Epithelial cell of proximal tubule (primary cell): ENCODE measurements at regions not wholly inside any gene's neighbourhood (a gene's known extent, or its start where the extent isn't known, plus 50 kb on each side); places are given as distances from the start of the nearest gene placed in this dataset.

Experiments used
- DNase-seq: peaks from one replicate; pipeline ENCODE4 v3.0.0-alpha.2; 2011; ENCODE audit warnings: low read depth
- H3K4me3 ChIP-seq: 2 replicates; pipeline ENCODE4 v1.5.1; 2011; ENCODE audit warnings: low read depth, mild to moderate bottlenecking, low read length
- TF ChIP-seq, protein P1 (sequence below): conservative IDR thresholded peaks from 2 replicates; pipeline ENCODE4 v1.5.1; 2012; ENCODE audit warnings: low read depth, mild to moderate bottlenecking, low read length

- TF ChIP-seq, protein P1, sequence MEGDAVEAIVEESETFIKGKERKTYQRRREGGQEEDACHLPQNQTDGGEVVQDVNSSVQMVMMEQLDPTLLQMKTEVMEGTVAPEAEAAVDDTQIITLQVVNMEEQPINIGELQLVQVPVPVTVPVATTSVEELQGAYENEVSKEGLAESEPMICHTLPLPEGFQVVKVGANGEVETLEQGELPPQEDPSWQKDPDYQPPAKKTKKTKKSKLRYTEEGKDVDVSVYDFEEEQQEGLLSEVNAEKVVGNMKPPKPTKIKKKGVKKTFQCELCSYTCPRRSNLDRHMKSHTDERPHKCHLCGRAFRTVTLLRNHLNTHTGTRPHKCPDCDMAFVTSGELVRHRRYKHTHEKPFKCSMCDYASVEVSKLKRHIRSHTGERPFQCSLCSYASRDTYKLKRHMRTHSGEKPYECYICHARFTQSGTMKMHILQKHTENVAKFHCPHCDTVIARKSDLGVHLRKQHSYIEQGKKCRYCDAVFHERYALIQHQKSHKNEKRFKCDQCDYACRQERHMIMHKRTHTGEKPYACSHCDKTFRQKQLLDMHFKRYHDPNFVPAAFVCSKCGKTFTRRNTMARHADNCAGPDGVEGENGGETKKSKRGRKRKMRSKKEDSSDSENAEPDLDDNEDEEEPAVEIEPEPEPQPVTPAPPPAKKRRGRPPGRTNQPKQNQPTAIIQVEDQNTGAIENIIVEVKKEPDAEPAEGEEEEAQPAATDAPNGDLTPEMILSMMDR, result peak; percentile 93
- H3K4me3 ChIP-seq, result no peak overlapping the region
- DNase-seq, result no peak
Observed at GRCh38 chr14:65222440-65222858, 120.1 kb upstream of the MAX start.

DNA sequence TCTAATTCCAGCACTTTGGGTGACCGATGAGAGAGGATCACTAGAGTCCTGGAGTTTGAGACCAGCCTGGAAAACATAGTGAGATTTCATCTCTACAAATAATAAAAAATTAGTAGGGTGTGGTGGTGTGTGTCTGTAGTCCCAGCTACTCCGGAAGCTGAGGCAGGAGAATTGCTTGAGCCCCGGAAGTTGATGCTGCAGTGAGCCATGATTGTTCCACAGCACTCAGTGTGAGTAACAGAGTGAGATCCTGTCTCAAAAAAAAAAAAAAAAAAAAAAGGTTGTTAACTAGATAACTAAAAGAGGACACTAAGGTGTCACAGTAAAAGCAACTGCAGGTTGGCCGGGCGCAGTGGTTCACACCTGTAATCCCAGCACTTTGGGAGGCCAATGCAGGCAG is 121.3 kb upstream of the MAX start:
- no peak for DNase-seq
- H3K4me3 ChIP-seq, result no peak overlapping the region
- TF ChIP-seq, protein P1, result no peak

DNA sequence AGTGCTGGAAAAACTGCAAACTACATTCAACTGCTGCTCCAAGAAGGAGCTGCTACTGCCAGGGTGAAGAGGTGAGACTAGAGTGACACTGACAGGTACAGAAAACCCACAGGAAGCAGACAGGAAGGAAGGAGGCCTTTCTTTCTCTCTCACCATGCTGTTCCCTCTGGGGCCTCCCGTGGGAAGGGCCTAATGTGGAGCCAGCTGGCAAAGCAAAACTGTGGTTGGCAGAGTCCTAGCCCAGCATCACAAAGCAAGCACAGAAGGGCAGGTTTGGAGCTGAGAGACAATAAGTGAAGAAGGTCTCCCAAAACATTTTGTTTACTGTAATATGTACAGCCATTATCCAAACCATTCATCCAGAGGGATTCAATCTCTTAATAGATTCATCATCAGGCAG is 122.5 kb upstream of the MAX start:
- no peak overlapping the region for H3K4me3 ChIP-seq
- no peak for DNase-seq
- TF ChIP-seq, protein P1, result no peak

DNA sequence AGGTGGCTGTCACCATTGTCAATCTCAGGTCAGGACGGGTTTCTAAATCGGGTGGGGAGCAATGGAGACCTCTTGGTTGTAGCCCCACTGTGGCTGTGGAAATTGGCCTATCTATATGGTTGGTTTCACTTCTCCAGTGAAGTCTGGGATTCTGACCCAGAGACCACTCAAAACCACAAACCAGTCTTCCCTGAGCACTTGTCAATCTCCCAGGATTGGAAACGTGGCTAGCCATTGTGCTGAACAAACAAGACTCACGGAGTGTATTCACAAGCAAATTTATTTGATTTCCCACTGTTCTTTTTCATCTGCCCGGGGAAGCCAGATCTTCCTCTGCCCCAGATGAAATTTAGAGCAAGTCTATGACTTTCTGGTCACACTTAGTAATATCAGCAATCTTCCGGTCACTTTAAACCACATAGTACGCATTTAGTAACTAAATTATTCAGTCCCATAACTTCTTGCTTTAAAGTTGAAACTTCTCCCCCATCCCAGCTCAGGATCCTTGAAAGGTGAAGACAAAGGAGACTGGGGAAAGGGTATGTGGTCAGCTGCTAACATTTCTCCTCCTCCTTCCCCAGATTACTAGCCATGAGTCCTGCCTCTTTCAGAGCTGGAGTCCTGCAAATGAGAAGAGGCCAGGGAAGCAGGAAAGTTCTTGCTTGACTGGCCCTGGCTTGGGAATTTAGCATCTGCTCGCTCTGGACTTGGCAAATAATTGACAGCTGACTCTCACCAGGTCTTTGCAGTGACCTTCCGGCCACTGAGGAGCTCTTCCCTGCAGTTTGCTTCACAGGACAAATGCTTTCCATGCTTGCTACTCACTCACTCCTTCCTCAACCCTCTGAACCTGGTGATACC is 123.2 kb upstream of the MAX start:
- peak; percentile 89 for DNase-seq
- TF ChIP-seq, protein P1, result no peak
- no peak overlapping the region for H3K4me3 ChIP-seq

DNA sequence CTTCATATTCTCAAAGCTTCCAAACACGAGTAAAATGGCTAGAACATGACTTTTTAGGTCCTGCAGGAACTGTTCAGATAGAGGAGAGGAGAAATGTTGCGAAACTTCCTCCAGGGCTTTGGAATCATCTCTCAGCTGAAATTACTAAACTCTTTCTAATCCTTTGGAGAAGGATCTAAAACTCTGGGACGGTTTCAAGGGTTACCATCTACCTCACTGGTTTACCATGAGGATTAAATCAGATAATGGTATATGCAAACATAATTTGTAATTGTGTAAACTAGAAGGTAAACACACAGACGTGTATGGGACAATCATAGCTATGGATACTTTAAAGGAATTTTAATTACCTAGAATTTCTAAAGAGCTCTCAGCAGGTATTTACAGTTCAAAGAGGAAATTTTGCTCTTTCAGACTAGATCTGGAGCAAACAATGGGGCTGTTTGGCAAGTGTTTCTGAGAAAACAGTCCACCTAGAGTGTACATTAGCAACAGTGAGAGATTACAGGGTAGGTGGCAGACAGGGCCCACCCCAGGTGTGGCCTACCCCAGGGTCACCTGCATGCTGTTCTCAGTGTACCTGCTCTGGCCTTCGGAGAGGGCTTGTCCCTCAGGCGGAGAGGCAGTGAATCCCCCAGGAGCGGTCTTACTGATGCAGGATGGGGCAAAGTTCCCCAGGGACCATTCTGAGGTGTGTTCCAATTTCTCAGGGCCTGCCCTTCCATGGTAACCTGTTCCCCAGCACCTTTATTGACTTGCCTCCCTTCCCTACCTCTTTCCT is 124.7 kb upstream of the MAX start:
- TF ChIP-seq, protein P1, result no peak
- no peak for DNase-seq
- no peak overlapping the region for H3K4me3 ChIP-seq

DNA sequence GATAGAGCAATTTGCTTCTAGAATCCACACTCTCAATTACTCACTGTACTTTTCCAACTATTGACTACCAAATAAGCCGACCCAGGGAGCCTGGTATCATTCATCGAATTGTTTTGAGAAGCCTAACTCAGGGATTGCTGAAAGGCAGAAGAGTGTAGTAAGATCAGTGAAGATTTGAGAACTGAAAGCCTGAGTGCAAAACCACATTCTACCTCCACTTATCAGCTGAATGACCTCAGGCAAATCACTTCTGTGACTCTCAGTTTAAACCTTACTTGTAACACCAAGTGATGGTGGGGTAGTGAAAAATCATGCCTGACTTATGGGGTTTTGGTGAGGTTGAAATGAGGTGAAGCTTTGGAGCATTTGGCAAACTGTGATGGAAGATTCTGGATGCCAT is 126.1 kb upstream of the MAX start:
- TF ChIP-seq, protein P1, result no peak
- H3K4me3 ChIP-seq, result no peak overlapping the region
- no peak for DNase-seq
